Gastroesophageal sphincter (tissue), 4 donors: ENCODE measurements at regions not wholly inside any gene's neighbourhood (a gene's known extent, or its start where the extent isn't known, plus 50 kb on each side); places are given as distances from the start of the nearest gene placed in this dataset.

Experiments
- ATAC-seq: fragments of 150-250 bp; one replicate; pipeline ENCODE4 v1.9.1; 2016; ENCODE audit warnings: mild to moderate bottlenecking, moderate library complexity
- H3K27ac ChIP-seq, 4 donors: fragments of 200-600 bp; sonication (generic) in 3 of 4; 1 replicate in 3 of 4; 2 replicates in 1 of 4; pipeline ENCODE4 v1.5.1; 2016 to 2019
- H3K27me3 ChIP-seq: fragments of 200-600 bp; sonication (generic); one replicate; pipeline ENCODE4 v1.5.1; 2019
- H3K36me3 ChIP-seq, 2 donors: fragments of 200-600 bp; sonication (generic); one replicate each; pipeline ENCODE4 v1.5.1; 2019; ENCODE audit warnings: control low read depth in 1 of 2
- H3K4me1 ChIP-seq, 3 donors: fragments of 200-600 bp; sonication (generic); 1 replicate in 2 of 3; 2 replicates in 1 of 3; pipeline ENCODE4 v1.5.1; 2016 to 2019; ENCODE audit warnings: control low read depth in 2 of 3
- H3K4me3 ChIP-seq, 2 donors: fragments of 200-600 bp; sonication (generic); one replicate each; pipeline ENCODE4 v1.5.1; 2019; ENCODE audit warnings: mild to moderate bottlenecking in 1 of 2, moderate library complexity in 1 of 2
- H3K9me3 ChIP-seq, 3 donors: fragments of 200-600 bp; sonication (generic); one replicate each; pipeline ENCODE4 v1.5.1; 2017 to 2019; ENCODE audit warnings: control low read depth in 2 of 3
- EP300 ChIP-seq: sonication (generic); formaldehyde crosslinking; IDR thresholded peaks from one replicate; pipeline ENCODE4 v1.6.1; 2017; ENCODE audit warnings: antibody characterized with exemption, mild to moderate bottlenecking
- POLR2A ChIP-seq, 2 donors: fragments of 450-650 bp; IDR thresholded peaks; one replicate each; pipeline ENCODE4 v1.6.1; 2017; ENCODE audit warnings: antibody characterized with exemption in 2 of 2, mild to moderate bottlenecking in 2 of 2, moderate library complexity in 1 of 2
- POLR2AphosphoS5 ChIP-seq: sonication (generic); formaldehyde crosslinking; IDR thresholded peaks from one replicate; pipeline ENCODE4 v1.6.1; 2017; ENCODE audit warnings: antibody characterized with exemption
- WGBS, 2 donors: methylation state at CpG; one replicate each; pipeline ENCODE4 v1.1.5; 2018; ENCODE audit warnings: low coverage in 1 of 2; 5-methylcytosine and 5-hydroxymethylcytosine counted together
- TF ChIP-seq, protein P1 (sequence below), 4 experiments: fragments of 200-600 bp in 2 of 4; fragments of 450-650 bp in 2 of 4; sonication (generic) in 1 of 4; IDR thresholded peaks; one replicate each; pipeline ENCODE4 v1.5.1; 2017 to 2019; ENCODE audit warnings: antibody characterized with exemption in 4 of 4, mild to moderate bottlenecking in 2 of 4, moderate library complexity in 2 of 4

DNA sequence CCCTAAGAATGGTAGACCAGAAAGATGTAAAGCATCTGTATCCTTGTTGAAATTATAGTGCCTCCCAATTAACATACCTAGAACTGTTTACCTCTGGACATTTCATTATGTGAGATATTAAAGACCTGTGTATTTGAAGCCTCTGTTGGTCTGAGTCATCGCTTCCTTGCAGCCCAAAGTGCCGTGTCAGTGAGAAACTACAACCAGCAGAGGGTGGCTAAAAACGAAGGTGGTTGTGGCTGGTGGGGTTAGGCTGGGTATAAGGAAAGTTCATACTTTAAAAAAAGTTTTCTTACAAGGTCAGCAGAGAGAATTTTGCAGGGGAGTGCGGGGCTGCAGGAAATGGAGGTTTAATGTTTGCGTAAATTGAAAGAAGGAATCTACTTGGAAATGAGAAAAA lies 290.7 kb downstream of the TMEM114 start:
- ATAC-seq = no peak
- Histone ChIP-seq H3K27me3 (no peaks in the 10 kb centered on the region), H3K4me3 (no peak overlapping the region), H3K36me3 (no peaks in the 10 kb centered on the region), H3K4me1 (no peaks in the 10 kb centered on the region), H3K9me3 (no peaks in the 10 kb centered on the region), H3K27ac (no peak overlapping the region)
- TF ChIP-seq, protein P1, sequence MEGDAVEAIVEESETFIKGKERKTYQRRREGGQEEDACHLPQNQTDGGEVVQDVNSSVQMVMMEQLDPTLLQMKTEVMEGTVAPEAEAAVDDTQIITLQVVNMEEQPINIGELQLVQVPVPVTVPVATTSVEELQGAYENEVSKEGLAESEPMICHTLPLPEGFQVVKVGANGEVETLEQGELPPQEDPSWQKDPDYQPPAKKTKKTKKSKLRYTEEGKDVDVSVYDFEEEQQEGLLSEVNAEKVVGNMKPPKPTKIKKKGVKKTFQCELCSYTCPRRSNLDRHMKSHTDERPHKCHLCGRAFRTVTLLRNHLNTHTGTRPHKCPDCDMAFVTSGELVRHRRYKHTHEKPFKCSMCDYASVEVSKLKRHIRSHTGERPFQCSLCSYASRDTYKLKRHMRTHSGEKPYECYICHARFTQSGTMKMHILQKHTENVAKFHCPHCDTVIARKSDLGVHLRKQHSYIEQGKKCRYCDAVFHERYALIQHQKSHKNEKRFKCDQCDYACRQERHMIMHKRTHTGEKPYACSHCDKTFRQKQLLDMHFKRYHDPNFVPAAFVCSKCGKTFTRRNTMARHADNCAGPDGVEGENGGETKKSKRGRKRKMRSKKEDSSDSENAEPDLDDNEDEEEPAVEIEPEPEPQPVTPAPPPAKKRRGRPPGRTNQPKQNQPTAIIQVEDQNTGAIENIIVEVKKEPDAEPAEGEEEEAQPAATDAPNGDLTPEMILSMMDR (IDR thresholded peaks at IDR 0.05) = no peak
- TF ChIP-seq EP300 = no peak
- no peak for TF ChIP-seq POLR2A (IDR thresholded peaks at IDR 0.05)
- TF ChIP-seq POLR2AphosphoS5 = no peak
- 72 to 100% methylated on average over 1 to 5 of the region's 5 CpGs for WGBS, 2 donors

DNA sequence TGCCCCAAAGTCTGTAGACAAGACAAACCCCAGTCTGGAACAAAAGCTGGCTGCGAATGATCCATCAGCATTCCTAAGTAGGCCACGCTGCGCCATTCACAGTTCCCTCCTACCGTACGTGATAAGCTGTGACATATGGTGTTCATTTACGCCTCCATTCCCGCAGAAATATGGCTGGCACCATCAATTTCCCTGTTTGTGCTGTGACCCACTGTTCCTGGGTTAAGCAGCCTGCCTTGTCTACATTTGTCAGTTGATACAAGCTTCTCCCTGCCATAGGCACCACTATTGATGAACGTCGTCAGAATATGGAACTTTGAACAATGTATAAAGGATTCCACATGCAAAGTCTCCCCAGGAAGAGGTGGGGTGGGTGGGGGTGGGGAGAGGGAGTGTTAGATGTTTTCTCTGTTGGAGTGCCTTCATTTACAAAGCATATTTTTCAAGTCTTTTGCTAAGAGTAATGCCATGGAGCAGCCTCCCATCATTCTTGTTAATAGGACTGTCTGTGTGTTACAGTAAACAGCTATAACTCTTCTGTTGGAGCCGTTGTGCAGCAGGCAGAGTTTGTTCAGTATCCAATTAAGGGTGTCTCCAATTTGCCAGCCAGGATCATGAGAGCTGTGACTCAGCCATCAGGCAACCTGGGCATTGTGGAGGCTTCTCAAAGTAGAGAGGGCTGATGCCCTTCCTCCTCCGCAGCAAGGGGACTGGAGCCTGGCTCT lies 294.6 kb downstream of the TMEM114 start:
- no peak overlapping the region for H3K27ac ChIP-seq
- WGBS, 2 donors = 56 to 77% methylated on average over 3 to 8 of the region's 11 CpGs

DNA sequence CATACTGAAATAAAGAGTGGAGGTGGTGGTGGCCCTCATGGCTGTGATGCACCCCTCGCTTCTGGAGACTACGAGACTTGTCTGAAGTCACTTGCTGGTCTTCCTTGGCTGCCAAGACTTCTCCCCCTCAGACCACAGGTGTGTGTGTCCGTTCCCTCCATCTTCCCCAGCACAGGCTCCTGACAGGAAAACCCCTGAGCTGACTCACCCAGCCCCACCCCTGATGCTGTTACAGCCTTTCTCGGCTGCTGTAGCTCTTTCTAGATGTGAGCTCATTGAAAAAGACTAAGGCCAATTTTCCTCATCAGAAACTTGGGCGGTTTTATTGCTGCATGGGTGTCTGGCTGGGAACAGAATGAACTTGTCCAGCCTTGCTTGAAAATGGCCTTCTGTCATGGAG lies 296.9 kb downstream of the TMEM114 start:
- 68 to 80% methylated on average over 2 to 5 of the region's 5 CpGs for WGBS, 2 donors
- TF ChIP-seq POLR2AphosphoS5 = no peak
- H3K27me3 ChIP-seq = no peaks in the 10 kb centered on the region
- H3K36me3 ChIP-seq = no peaks in the 10 kb centered on the region
- H3K4me1 ChIP-seq = no peaks in the 10 kb centered on the region
- no peak overlapping the region for H3K4me3 ChIP-seq
- no peaks in the 10 kb centered on the region for H3K9me3 ChIP-seq
- no peak overlapping the region for H3K27ac ChIP-seq
- ATAC-seq = no peak

More for the DNA sequence above, 294.6 kb downstream of the TMEM114 start:
- H3K27me3 ChIP-seq = no peaks in the 10 kb centered on the region
- H3K4me1 ChIP-seq = no peaks in the 10 kb centered on the region
- ATAC-seq = no peak
- no peaks in the 10 kb centered on the region for H3K9me3 ChIP-seq
- no peak overlapping the region for H3K4me3 ChIP-seq
- no peaks in the 10 kb centered on the region for H3K36me3 ChIP-seq
- TF ChIP-seq EP300 (no peak), POLR2AphosphoS5 (no peak), POLR2A (IDR thresholded peaks at IDR 0.05) (no peak)
- TF ChIP-seq, protein P1 (IDR thresholded peaks at IDR 0.05) = no peak

DNA sequence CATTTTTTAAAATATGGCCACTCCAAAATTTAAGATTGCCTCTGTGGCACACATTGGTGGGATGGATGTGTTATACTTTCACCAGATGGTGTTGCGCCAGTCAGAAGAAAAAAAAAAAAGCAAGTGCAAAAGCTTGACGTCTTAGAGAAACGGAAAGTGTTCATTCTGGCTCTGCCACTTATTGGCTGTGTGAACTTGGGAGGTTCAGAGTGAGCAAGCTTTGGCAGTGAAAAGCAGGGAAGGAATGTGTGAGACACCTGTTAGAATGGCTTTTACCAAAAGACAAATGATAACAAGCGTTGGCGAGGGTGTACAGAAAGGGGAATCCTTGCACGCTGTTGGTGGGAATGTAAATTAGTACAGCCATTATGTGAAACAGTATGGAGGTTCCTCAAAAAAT lies 298.0 kb downstream of the TMEM114 start:
- 70 to 94% methylated on average over 4 to 6 of the region's 6 CpGs for WGBS, 2 donors
- H3K27me3 ChIP-seq = no peaks in the 10 kb centered on the region
- no peak overlapping the region for H3K27ac ChIP-seq
- no peaks in the 10 kb centered on the region for H3K4me1 ChIP-seq
- TF ChIP-seq, protein P1 (IDR thresholded peaks at IDR 0.05) = no peak
- TF ChIP-seq POLR2A (IDR thresholded peaks at IDR 0.05) (no peak), POLR2AphosphoS5 (no peak), EP300 (no peak)
- no peaks in the 10 kb centered on the region for H3K9me3 ChIP-seq
- no peak overlapping the region for H3K4me3 ChIP-seq
- no peak for ATAC-seq
- no peaks in the 10 kb centered on the region for H3K36me3 ChIP-seq

DNA sequence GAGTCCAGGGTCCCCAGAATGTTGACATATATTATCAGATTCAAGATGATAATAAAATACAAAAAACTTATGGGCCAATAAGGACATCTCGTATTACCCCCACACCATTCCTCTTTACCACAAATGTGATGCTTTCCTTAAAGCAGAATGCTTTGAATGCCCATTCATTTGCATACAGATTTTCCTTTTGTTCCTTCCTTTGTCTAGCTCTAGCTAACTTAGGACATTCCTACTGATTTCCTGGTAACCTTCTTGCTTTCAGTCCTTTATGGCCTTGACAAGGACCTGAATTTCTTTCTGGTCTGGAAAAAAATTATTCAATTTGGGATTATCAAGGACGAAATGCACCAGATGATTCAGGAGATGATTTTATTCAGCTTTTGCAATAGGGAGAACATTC lies 304.0 kb downstream of the TMEM114 start:
- no peak for TF ChIP-seq EP300
- TF ChIP-seq POLR2AphosphoS5 = no peak
- no peak for TF ChIP-seq POLR2A (IDR thresholded peaks at IDR 0.05)
- TF ChIP-seq, protein P1 (IDR thresholded peaks at IDR 0.05) = no peak
- Histone ChIP-seq H3K4me1 (no peaks in the 10 kb centered on the region), H3K4me3 (no peak overlapping the region), H3K36me3 (no peaks in the 10 kb centered on the region), H3K9me3 (peaks cover 0 to 7% (median 0%) of the 10 kb centered on the region in 3 donors), H3K27me3 (no peaks in the 10 kb centered on the region), H3K27ac (no peak overlapping the region)
- no peak for ATAC-seq
- WGBS, 2 donors = 57 to 83% methylated on average over 2 of the region's 2 CpGs
